ENCODE measurements at regions not wholly inside any gene's neighbourhood (a gene's known extent, or its start where the extent isn't known, plus 50 kb on each side); places are given as distances from the start of the nearest gene placed in this dataset.
"Not testable (repeated sequence)": the region's sequence is repeated elsewhere in the genome, so short reads cannot be mapped to it uniquely, and the experiment has no call there.

GRCh38 chr1:143842058-143842457 lies 129.7 kb downstream of the FAM72C start:
- H2AFZ ChIP-seq (ENCODE audit: low read length); H3K36me3 ChIP-seq (ENCODE audit: insufficient read depth, low read length); H4K20me1 ChIP-seq (ENCODE audit: insufficient read depth, low read length); H3K9me2 ChIP-seq (ENCODE audit: low read depth, low read length); H3K79me2 ChIP-seq (ENCODE audit: insufficient read depth, low read length); H3F3A ChIP-seq (ENCODE audit: insufficient read depth, low read length); H3K4me1 ChIP-seq (ENCODE audit: insufficient read depth, low read length, severe bottlenecking); H3K4me2 ChIP-seq (ENCODE audit: low read length); H3K9me3 ChIP-seq (ENCODE audit: low read length); H3K27me3 ChIP-seq (ENCODE audit: insufficient read depth, low read length); H3K27ac ChIP-seq (ENCODE audit: low read depth, low read length, poor library complexity, severe bottlenecking); H3K4me3 ChIP-seq (ENCODE audit: low read depth, low read length, poor library complexity, severe bottlenecking); H3K9ac ChIP-seq (ENCODE audit: low read length): not testable (repeated sequence)

DNA sequence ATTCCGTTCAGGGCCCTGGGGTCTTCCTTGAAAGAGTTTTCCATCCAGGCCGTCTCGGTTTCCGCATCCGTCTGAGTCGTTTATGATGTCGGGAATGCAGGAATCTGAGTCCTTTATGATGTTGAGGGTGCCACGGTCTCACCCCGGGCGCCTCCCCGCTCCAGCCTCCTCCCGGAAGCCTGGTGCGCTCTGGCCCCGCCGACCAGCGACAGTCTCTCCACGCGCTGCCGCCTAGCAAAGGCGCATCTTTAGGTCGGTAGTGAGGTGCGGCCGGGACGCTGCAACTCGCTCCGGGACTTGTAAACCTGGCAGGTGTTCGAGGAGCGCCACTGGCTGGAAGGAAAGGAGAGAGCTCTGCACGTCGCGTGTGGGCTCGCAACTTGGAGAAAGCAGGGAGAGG lies 132.6 kb downstream of the FAM72C start:
- H3K27ac ChIP-seq (ENCODE audit: low read depth, low read length, poor library complexity, severe bottlenecking); H3F3A ChIP-seq (ENCODE audit: insufficient read depth, low read length); H4K20me1 ChIP-seq (ENCODE audit: insufficient read depth, low read length); H3K4me3 ChIP-seq (ENCODE audit: low read depth, low read length, poor library complexity, severe bottlenecking); H3K79me2 ChIP-seq (ENCODE audit: insufficient read depth, low read length); H2AFZ ChIP-seq (ENCODE audit: low read length); H3K36me3 ChIP-seq (ENCODE audit: insufficient read depth, low read length); H3K4me1 ChIP-seq (ENCODE audit: insufficient read depth, low read length, severe bottlenecking); H3K9ac ChIP-seq (ENCODE audit: low read length); H3K27me3 ChIP-seq (ENCODE audit: insufficient read depth, low read length); H3K9me3 ChIP-seq (ENCODE audit: low read length); H3K4me2 ChIP-seq (ENCODE audit: low read length); H3K9me2 ChIP-seq (ENCODE audit: low read depth, low read length): not testable (repeated sequence)

GRCh38 chr1:143838598-143838929 lies 133.2 kb downstream of the FAM72C start:
- H3K9me3 ChIP-seq (ENCODE audit: low read length); H3F3A ChIP-seq (ENCODE audit: insufficient read depth, low read length); H3K4me1 ChIP-seq (ENCODE audit: insufficient read depth, low read length, severe bottlenecking); H3K4me2 ChIP-seq (ENCODE audit: low read length); H3K4me3 ChIP-seq (ENCODE audit: low read depth, low read length, poor library complexity, severe bottlenecking); H3K27ac ChIP-seq (ENCODE audit: low read depth, low read length, poor library complexity, severe bottlenecking); H3K9me2 ChIP-seq (ENCODE audit: low read depth, low read length); H3K79me2 ChIP-seq (ENCODE audit: insufficient read depth, low read length); H3K9ac ChIP-seq (ENCODE audit: low read length); H3K36me3 ChIP-seq (ENCODE audit: insufficient read depth, low read length); H2AFZ ChIP-seq (ENCODE audit: low read length); H4K20me1 ChIP-seq (ENCODE audit: insufficient read depth, low read length); H3K27me3 ChIP-seq (ENCODE audit: insufficient read depth, low read length): not testable (repeated sequence)

DNA sequence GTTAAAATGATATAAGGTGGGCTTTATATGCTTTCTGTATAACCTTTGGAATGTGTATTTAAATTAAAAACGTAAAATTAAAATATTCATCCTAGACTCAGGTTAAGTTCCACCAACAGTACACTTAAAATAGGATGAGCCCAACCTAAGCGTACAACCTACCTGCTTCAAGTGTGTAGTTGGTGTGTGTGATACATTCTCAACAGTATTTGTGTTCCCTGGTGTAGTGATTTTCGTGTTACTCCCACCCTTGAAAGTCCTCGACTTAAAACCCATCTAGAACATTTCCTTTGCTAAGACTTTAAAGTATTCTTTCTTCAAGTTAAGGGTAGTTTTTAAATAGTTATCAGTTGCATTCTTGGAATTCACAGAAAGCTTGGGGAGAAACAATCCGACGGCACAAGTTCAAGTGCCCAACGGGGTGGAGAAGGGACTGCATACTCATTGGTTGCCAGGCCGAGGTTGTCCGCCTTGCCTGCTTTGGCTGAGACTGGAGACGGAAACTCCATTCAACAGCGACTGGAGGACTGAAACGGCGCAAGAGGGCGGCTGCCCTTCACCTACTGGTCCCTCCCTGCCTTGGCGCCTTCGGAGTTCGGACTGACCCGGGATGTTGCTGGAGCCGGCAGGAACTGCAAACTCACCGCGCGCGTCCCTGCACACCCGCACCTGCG lies 133.7 kb downstream of the FAM72C start:
- H3K27ac ChIP-seq (ENCODE audit: low read depth, low read length, poor library complexity, severe bottlenecking); H2AFZ ChIP-seq (ENCODE audit: low read length); H3K4me1 ChIP-seq (ENCODE audit: insufficient read depth, low read length, severe bottlenecking); H3K4me2 ChIP-seq (ENCODE audit: low read length); H3F3A ChIP-seq (ENCODE audit: insufficient read depth, low read length); H3K4me3 ChIP-seq (ENCODE audit: low read depth, low read length, poor library complexity, severe bottlenecking); H3K79me2 ChIP-seq (ENCODE audit: insufficient read depth, low read length); H3K9me2 ChIP-seq (ENCODE audit: low read depth, low read length); H3K9ac ChIP-seq (ENCODE audit: low read length); H3K9me3 ChIP-seq (ENCODE audit: low read length); H3K36me3 ChIP-seq (ENCODE audit: insufficient read depth, low read length); H4K20me1 ChIP-seq (ENCODE audit: insufficient read depth, low read length); H3K27me3 ChIP-seq (ENCODE audit: insufficient read depth, low read length): not testable (repeated sequence)

DNA sequence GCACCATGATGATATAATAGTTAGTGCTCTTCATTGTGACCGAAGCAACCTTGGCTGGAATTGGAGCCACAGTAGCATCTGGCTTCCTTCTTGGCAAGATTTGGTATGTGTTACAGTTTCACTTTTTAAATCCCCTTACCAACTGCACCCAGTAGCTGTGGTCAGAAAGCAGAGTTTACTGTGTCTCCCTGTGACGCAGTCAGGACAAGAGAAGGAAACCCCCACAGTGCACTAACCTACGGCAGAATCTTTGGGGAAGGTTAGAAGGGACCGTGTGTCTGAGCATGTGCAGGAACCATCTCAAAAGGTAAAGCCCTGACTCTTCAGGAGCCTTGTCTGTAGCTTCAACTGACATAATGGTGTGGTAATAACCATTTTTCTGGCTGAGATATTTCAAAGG lies 138.4 kb downstream of the FAM72C start:
- H3K4me3 ChIP-seq (ENCODE audit: low read depth, low read length, poor library complexity, severe bottlenecking); H3K9me3 ChIP-seq (ENCODE audit: low read length); H3K4me2 ChIP-seq (ENCODE audit: low read length); H3K9me2 ChIP-seq (ENCODE audit: low read depth, low read length); H3K36me3 ChIP-seq (ENCODE audit: insufficient read depth, low read length); H3K79me2 ChIP-seq (ENCODE audit: insufficient read depth, low read length); H3K27ac ChIP-seq (ENCODE audit: low read depth, low read length, poor library complexity, severe bottlenecking); H3K9ac ChIP-seq (ENCODE audit: low read length); H3K4me1 ChIP-seq (ENCODE audit: insufficient read depth, low read length, severe bottlenecking); H3F3A ChIP-seq (ENCODE audit: insufficient read depth, low read length); H3K27me3 ChIP-seq (ENCODE audit: insufficient read depth, low read length); H2AFZ ChIP-seq (ENCODE audit: low read length); H4K20me1 ChIP-seq (ENCODE audit: insufficient read depth, low read length): not testable (repeated sequence)

- not testable (repeated sequence) for H3K9ac ChIP-seq (ENCODE audit: low read length); H2AFZ ChIP-seq (ENCODE audit: low read length); H3K4me1 ChIP-seq (ENCODE audit: insufficient read depth, low read length, severe bottlenecking); H4K20me1 ChIP-seq (ENCODE audit: insufficient read depth, low read length); H3K79me2 ChIP-seq (ENCODE audit: insufficient read depth, low read length); H3K9me2 ChIP-seq (ENCODE audit: low read depth, low read length); H3K4me2 ChIP-seq (ENCODE audit: low read length); H3K27me3 ChIP-seq (ENCODE audit: insufficient read depth, low read length); H3K36me3 ChIP-seq (ENCODE audit: insufficient read depth, low read length); H3F3A ChIP-seq (ENCODE audit: insufficient read depth, low read length); H3K27ac ChIP-seq (ENCODE audit: low read depth, low read length, poor library complexity, severe bottlenecking); H3K9me3 ChIP-seq (ENCODE audit: low read length); H3K4me3 ChIP-seq (ENCODE audit: low read depth, low read length, poor library complexity, severe bottlenecking)
Observed at GRCh38 chr1:143832379-143832716, 139.4 kb downstream of the FAM72C start.

DNA sequence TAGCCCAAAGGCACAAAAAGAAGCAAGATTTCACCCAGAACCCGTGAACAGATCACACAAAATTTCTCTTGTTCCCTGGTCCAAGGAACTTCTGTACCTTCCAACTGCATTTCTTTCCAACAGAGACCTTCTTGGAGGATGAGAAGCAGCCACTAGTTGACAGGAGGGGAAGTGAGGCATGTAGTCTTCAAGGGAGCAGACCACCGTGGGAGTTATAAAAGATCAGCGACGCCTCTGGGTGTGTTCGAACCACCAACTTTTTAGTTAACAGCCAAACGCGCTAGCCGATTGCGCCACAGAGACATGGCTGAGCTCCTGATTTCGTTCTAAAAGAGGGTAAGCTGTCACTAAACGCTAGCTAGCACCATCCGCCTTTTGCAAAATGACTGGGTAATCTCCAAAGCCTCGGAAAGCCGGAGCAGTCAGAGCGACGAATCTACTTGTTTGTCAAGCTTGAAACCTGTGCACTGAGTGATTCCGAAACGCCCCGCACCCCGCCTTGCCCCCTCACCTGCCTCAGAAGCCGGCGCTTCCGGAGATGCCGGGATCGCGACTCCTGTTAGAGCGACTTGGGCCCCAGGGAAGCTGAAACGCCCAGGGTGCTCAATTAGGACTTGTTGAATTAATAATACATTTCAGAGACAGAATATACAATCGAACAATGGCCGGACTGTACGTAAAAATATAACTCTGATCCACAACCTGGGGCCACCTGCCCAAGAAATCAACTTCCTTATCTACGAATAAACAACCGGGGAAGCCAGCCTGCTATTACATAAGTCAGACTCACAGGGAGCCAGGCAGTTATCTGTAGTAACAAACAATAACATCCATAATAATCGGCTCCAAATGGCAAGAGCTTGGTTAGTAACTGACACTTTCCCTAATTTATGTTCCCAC lies 140.1 kb downstream of the FAM72C start:
- not testable (repeated sequence) for H3K27me3 ChIP-seq (ENCODE audit: insufficient read depth, low read length); H4K20me1 ChIP-seq (ENCODE audit: insufficient read depth, low read length); H3K36me3 ChIP-seq (ENCODE audit: insufficient read depth, low read length); H3K9me2 ChIP-seq (ENCODE audit: low read depth, low read length); H3K4me1 ChIP-seq (ENCODE audit: insufficient read depth, low read length, severe bottlenecking); H3K4me3 ChIP-seq (ENCODE audit: low read depth, low read length, poor library complexity, severe bottlenecking); H3K79me2 ChIP-seq (ENCODE audit: insufficient read depth, low read length); H2AFZ ChIP-seq (ENCODE audit: low read length); H3K9me3 ChIP-seq (ENCODE audit: low read length); H3K9ac ChIP-seq (ENCODE audit: low read length); H3F3A ChIP-seq (ENCODE audit: insufficient read depth, low read length); H3K27ac ChIP-seq (ENCODE audit: low read depth, low read length, poor library complexity, severe bottlenecking); H3K4me2 ChIP-seq (ENCODE audit: low read length)

All from OCI-LY1 (cell line).